ENCODE measurements at regions not wholly inside any gene's neighbourhood (a gene's known extent, or its start where the extent isn't known, plus 50 kb on each side); places are given as distances from the start of the nearest gene placed in this dataset.
A peak's percentile ranks its signal among the peaks of the same experiment; 100 is the strongest.

DNA sequence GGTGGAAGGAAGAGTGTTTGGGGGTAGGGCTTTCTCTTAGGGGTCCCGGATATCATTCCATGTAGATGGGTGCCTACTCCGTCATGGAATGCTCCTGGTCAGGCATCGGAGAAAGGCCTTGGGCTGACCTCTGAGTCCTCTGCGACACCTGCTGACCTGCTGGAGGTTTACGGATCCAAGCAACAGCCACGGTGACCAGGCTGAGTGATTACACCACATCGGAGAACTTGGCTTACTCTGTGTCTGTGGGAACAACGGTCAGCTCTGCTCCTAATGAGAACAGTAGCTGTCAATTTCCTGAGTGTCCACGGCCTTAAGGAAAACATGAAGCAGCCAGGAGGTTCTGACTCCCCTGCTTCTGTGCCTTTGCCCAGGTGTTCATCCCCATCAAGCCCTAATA lies 73.2 kb downstream of the TNP1 start:
- no peak for DNase-seq
- Histone ChIP-seq H3K36me3 (replicated peaks; ENCODE audit: control insufficient read depth, insufficient read depth, low read length) (no peaks in the 10 kb centered on the region), H3K4me3 (ENCODE audit: insufficient read depth, low read depth, low read length) (no peak overlapping the region), H3K27me3 (ENCODE audit: control insufficient read depth, insufficient read depth, low read length) (no peaks in the 10 kb centered on the region)

DNA sequence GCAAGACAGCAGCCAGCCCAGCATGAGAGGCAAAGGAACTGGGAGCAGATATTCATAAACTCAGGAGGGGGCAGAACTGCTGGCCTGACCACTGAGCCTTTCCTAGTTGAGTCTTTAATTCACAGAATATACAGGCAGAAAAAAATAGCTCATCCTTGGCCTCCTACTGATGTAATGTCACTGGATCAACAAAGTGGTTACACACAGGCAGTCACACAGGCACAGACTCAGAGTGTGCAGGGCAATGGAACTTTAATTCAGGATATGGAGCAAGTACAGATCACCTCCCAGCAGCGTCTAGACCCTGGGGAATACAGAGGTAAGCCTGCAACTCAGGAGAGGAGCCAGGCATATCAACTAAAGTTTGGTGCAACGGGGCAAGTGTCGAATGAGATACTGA lies 75.4 kb downstream of the TNP1 start:
- Histone ChIP-seq H3K4me3 (ENCODE audit: insufficient read depth, low read depth, low read length) (no peak overlapping the region), H3K27me3 (ENCODE audit: control insufficient read depth, insufficient read depth, low read length) (no peaks in the 10 kb centered on the region), H3K36me3 (replicated peaks; ENCODE audit: control insufficient read depth, insufficient read depth, low read length) (no peaks in the 10 kb centered on the region)
- DNase-seq: no peak

DNA sequence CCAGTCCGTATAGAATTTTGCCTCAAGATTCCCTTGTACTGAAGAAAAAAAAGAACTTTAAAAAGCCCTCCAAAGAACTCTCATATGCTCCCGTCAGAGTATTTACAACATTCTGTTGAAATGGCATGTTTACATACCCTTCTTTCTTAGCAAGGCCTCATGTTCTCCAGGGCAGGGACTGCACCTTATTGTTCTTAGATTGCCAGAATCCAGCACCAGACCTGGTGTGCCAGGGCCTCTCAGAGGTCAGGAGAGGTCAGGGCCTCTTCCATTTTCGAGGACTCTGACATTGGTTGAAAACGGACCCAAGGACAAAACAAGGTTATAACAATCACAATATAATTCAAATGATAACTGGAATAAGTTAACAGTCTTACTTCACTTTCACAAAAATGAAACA lies 78.2 kb downstream of the TNP1 start:
- Histone ChIP-seq H3K36me3 (replicated peaks; ENCODE audit: control insufficient read depth, insufficient read depth, low read length) (no peaks in the 10 kb centered on the region), H3K4me3 (ENCODE audit: insufficient read depth, low read depth, low read length) (no peak overlapping the region), H3K27me3 (ENCODE audit: control insufficient read depth, insufficient read depth, low read length) (no peaks in the 10 kb centered on the region)
- DNase-seq: no peak

DNA sequence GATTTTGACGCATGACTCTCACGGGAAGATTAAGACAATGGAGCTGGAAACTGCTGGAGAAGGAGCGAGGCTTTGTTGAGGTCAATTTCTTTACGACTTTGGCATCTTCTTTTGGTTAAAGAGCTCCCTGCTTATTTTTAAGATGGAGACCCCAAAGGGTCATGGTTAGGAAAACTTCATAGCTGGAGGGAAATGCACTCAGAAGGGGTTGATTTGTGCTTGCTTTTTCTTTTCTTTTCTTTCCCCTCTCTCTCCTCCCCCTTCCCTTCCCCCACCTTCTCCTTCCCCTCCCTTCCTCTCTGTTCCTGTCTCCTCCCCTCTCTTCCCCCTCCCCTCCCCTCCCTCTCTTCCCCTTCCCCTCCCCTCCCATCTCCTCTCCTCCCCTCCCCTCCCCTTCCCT lies 79.0 kb downstream of the TNP1 start:
- Histone ChIP-seq H3K27me3 (ENCODE audit: control insufficient read depth, insufficient read depth, low read length) (no peaks in the 10 kb centered on the region), H3K4me3 (ENCODE audit: insufficient read depth, low read depth, low read length) (no peak overlapping the region), H3K36me3 (replicated peaks; ENCODE audit: control insufficient read depth, insufficient read depth, low read length) (no peaks in the 10 kb centered on the region)
- no peak for DNase-seq

DNA sequence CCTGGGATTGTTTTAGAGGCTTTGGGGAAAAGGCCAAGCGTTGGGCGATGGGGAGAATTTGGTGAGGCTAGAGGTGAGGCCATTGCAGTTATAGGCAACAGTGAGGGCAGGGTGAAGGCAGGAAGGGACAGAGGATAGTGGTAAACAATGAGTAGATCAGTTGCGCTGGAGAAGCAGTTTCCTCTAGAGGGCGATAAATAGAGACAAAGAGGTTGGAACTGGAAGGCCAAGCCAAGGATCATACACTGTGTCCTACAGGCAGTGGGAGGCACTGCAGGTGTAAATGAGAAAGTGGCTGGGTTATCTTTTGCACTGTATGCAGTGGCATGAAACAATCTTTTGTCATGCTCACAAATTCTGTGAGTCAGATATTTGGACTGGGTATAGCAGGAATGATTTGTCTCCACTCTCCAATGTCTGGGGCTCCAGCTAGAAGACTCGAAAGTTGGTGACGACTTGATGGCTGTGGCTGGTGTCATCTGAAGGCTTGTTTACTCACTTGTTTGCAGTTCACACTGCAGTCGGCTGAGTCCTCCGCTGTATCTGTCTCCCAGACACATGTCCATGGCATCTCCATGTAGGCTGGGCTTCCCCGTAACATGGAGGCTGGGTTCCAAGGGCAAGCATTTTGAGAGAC lies 82.1 kb downstream of the TNP1 start:
- peak; percentile 81 for DNase-seq
- Histone ChIP-seq H3K27me3 (ENCODE audit: control insufficient read depth, insufficient read depth, low read length) (no peaks in the 10 kb centered on the region), H3K4me3 (ENCODE audit: insufficient read depth, low read depth, low read length) (no peak overlapping the region), H3K36me3 (replicated peaks; ENCODE audit: control insufficient read depth, insufficient read depth, low read length) (no peaks in the 10 kb centered on the region)

DNA sequence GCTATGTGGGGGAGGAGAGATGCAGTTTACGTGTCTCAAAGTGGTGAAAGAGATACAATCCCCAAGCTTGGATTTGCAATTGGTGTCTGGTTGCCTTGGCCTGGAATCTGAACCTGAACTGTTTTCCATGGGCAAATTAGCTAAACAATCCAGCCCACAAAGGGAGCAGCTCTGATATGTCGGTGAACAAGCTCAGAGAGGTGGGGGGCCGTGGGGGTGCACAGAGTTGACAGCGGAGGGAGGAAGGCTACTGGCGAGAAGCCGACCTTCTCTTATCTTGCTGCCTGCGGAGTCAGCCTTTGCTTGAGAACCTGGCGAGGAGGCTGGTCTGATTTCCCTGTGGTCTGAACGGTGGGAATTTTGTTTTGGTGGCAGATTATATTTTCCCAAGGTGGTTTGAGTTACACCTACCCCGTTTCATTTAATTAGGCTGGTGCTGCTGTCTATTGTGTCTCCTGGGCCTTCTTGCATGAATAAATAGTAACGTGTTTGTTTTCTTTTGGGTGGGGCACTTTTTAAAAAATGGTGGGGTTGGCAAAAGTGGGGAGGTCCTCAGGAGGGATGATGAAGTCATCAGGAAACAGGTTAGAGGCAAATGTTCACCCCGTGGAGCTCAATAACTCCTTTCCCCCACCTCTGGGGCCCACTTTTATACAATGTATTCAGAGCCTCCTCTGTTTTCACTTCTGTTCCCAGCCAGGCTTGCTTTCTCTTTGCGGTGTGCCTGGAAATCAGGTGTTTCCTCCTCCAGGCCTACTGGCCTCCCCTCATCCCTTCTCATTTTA lies 80.9 kb upstream of the IGFBP5 start:
- no peak overlapping the region for H3K4me3 ChIP-seq (ENCODE audit: insufficient read depth, low read depth, low read length)
- no peaks in the 10 kb centered on the region for H3K27me3 ChIP-seq (ENCODE audit: control insufficient read depth, insufficient read depth, low read length)
- DNase-seq: no peak
- H3K36me3 ChIP-seq (replicated peaks; ENCODE audit: control insufficient read depth, insufficient read depth, low read length): no peaks in the 10 kb centered on the region

DNA sequence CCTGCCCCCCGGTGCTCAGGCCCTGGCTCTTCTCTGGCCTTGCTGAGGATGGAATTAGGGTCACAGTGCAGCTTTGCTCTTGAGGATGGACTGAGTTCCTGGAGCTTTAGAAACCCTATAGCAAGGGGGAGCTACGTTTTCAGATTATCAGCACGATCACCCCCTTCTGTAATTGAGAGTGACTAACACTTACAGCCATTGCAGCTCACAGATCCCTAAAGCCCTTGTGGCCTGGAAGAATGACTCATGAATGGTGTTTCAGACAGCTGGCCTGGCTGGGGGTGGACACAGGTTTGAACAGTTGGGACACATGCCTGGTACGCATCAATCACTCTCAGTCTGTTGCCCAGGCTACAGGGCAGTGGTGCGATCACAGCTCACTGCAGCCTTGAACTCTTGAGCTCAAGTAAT lies 79.7 kb upstream of the IGFBP5 start:
- no peaks in the 10 kb centered on the region for H3K27me3 ChIP-seq (ENCODE audit: control insufficient read depth, insufficient read depth, low read length)
- DNase-seq: no peak
- no peaks in the 10 kb centered on the region for H3K36me3 ChIP-seq (replicated peaks; ENCODE audit: control insufficient read depth, insufficient read depth, low read length)
- H3K4me3 ChIP-seq (ENCODE audit: insufficient read depth, low read depth, low read length): no peak overlapping the region

DNA sequence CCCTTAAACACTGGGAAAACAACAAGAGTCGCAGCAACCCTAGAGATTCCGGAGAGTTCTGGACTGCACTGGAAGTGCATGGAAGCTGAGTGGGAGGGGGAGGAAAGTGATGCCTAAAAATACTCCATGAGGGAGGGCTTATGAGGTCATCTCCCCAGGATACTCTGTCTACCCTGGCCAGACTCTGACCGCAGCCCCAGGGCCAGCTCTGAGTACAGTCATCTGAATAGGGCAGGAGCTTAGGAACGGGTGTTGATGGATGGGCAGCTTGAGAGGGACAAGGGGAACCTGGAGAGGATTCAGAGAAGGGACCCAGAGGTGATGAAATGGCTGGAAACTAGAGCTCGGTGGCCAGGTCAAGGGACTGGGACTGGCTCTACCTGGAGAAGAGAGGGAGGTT lies 79.3 kb upstream of the IGFBP5 start:
- DNase-seq: no peak
- H3K36me3 ChIP-seq (replicated peaks; ENCODE audit: control insufficient read depth, insufficient read depth, low read length): no peaks in the 10 kb centered on the region
- H3K4me3 ChIP-seq (ENCODE audit: insufficient read depth, low read depth, low read length): no peak overlapping the region
- no peaks in the 10 kb centered on the region for H3K27me3 ChIP-seq (ENCODE audit: control insufficient read depth, insufficient read depth, low read length)

DNA sequence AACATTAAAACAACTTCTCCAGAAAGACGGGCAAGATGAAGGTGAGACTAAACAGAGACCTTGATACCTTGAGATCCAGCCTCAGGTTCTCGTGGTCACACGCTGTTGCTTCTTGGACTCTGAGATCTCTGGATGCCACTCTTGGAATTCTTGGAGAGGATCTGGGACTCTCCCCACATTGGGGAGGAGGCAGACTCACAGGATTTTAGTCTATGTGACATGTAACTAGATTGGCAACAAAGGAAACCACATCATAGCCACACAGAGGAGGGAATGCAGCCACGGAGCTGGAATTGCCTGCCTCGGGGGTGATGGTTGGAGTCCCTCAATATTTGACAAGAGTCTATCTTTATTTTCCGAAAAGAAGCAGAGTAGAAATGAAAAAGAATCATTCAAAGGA lies 78.8 kb upstream of the IGFBP5 start:
- Histone ChIP-seq H3K27me3 (ENCODE audit: control insufficient read depth, insufficient read depth, low read length) (no peaks in the 10 kb centered on the region), H3K36me3 (replicated peaks; ENCODE audit: control insufficient read depth, insufficient read depth, low read length) (no peaks in the 10 kb centered on the region), H3K4me3 (ENCODE audit: insufficient read depth, low read depth, low read length) (no peak overlapping the region)
- DNase-seq: no peak

DNA sequence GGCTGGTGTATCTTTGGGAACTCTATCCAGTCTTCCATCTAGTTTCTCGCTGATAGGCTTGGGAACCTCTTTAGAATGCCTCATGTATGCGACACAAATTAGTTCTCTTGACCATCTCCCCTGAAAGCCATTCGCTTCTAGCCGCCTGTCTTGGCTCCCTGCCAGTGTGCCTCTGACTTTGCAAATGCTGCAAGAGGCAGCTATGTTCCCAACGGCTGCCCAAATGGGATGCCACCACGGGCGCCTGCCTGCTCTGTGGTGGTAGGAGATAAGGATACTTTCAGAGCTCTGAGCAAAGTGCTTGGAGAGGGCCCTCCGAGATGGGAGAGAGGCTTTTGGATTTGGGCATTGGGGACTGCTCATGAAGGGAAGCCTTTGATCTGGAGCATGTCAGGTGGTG lies 77.7 kb upstream of the IGFBP5 start:
- H3K27me3 ChIP-seq (ENCODE audit: control insufficient read depth, insufficient read depth, low read length): no peaks in the 10 kb centered on the region; the same call in 1 of the 2 replicates
- H3K4me3 ChIP-seq (ENCODE audit: insufficient read depth, low read depth, low read length): no peak overlapping the region
- no peak for DNase-seq
- H3K36me3 ChIP-seq (replicated peaks; ENCODE audit: control insufficient read depth, insufficient read depth, low read length): no peaks in the 10 kb centered on the region

DNA sequence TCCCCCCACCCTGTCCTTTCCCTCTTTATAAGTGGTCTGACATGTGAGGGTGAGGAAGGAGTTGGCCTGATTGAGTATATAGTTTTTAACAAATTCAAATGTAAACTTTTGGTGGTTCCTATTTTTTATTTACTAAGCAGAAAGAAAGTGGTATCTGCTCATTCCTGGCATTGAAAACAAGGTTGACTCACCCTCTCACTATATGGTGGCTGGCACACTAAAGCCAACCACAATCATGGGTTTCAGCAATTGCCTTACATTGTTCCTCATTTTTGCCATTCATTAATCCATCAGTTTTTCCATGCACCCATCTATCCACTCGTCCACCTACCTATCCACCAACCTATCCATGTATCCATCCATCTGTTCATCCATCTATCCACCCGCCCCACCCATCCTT lies 75.4 kb upstream of the IGFBP5 start:
- no peak overlapping the region for H3K4me3 ChIP-seq (ENCODE audit: insufficient read depth, low read depth, low read length)
- no peak for DNase-seq
- no peaks in the 10 kb centered on the region for H3K36me3 ChIP-seq (replicated peaks; ENCODE audit: control insufficient read depth, insufficient read depth, low read length)
- H3K27me3 ChIP-seq (ENCODE audit: control insufficient read depth, insufficient read depth, low read length): no peaks in the 10 kb centered on the region; the same call in 1 of the 2 replicates

DNA sequence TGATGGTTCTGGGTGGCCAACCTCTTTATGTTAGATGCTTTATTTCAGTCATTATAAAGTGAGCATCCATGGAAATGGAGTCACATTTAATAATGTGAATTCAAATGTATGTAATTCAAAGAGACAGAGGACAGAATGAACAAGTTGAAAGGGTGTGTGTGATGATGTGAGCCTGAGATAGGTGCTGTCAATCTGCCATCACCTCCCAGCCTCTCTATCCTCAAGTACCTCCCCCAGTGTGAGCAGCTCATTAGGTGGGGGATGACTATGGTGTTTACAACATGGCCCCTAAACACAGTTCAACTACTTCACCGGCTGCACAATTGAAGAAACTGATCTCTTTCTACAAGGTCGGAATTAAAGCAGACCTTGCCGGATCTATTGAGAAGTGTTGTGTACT lies 74.7 kb upstream of the IGFBP5 start:
- H3K36me3 ChIP-seq (replicated peaks; ENCODE audit: control insufficient read depth, insufficient read depth, low read length): no peaks in the 10 kb centered on the region
- no peak for DNase-seq
- H3K27me3 ChIP-seq (ENCODE audit: control insufficient read depth, insufficient read depth, low read length): no peaks in the 10 kb centered on the region; the same call in 1 of the 2 replicates
- H3K4me3 ChIP-seq (ENCODE audit: insufficient read depth, low read depth, low read length): no peak overlapping the region

DNA sequence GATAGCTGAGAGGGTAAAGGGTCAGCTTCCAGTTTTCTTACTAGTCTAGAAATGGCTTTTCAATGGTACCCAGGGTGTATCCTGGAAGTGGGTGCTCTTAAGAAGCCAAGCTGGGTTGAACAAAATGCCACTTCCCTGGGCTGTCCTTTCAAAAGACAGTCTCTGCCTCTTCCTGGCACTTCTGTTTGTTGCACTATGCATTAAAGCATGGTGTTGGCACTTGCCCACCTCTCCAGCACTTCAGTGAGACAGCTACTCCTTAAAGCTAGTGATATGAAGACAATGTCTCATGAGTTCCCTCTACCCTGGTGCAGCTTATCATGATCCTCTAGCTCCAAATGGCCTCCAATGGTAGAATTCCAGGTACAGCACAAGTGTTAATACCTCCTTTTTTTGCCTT lies 74.3 kb upstream of the IGFBP5 start:
- DNase-seq: no peak
- Histone ChIP-seq H3K4me3 (ENCODE audit: insufficient read depth, low read depth, low read length) (no peak overlapping the region), H3K36me3 (replicated peaks; ENCODE audit: control insufficient read depth, insufficient read depth, low read length) (no peaks in the 10 kb centered on the region), H3K27me3 (ENCODE audit: control insufficient read depth, insufficient read depth, low read length) (no peaks in the 10 kb centered on the region; the same call in 1 of the 2 replicates)

DNA sequence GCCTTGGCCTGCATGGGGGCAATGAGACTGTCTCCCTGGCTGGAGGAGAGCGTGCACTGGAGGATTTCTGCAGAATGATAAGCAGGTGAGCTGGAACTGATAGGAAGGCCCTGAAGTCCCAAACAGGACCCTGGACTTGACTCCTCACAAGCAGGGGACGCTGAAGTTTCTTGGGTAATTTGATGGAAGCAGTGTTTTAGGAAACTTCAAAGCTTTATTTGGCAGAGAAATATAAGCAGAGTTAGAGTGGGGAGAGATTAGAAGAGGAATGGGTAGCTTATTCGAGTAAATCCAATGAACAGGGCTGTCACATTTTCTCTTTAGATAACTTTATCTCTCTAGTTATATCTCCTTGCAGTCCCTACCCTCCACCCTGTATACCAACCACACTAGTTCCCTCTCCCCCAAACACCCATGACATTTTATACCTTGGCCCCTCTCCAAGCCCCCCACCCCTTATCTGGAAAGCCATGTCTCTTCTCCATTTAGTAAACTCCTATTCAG lies 73.6 kb upstream of the IGFBP5 start:
- no peaks in the 10 kb centered on the region for H3K36me3 ChIP-seq (replicated peaks; ENCODE audit: control insufficient read depth, insufficient read depth, low read length)
- DNase-seq: no peak
- no peak overlapping the region for H3K4me3 ChIP-seq (ENCODE audit: insufficient read depth, low read depth, low read length)
- H3K27me3 ChIP-seq (ENCODE audit: control insufficient read depth, insufficient read depth, low read length): no peaks in the 10 kb centered on the region; the same call in 1 of the 2 replicates

DNA sequence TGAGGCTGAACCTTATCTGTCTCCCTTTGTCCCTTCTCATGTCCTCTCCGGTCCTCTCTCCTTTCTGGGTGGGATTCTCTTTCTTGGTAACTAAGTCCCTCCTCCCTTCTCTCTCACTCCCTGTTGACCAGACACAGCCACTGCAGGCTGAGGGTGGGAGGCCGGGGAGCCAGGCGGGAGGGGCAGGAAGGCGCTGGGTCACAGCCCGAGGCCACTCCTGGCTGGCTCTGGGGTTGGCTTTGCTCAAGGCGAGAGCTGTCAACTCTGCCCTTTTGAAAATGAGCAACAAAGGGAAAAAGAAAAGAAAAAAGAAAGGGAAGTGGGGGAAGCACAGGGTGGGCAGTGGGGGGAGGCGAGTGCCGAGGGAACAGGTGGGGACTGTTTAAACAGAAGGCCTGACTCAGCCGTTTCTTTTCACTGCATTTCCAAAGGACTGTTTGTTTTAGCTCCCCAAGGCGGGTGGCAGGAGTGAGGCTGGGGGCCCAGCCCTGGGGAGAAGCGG lies 70.5 kb upstream of the IGFBP5 start:
- Histone ChIP-seq H3K4me3 (ENCODE audit: insufficient read depth, low read depth, low read length) (peak overlapping the region; percentile 10; the same call in 1 of the 2 replicates), H3K27me3 (ENCODE audit: control insufficient read depth, insufficient read depth, low read length) (no peaks in the 10 kb centered on the region; the same call in 1 of the 2 replicates), H3K36me3 (replicated peaks; ENCODE audit: control insufficient read depth, insufficient read depth, low read length) (no peaks in the 10 kb centered on the region)
- DNase-seq: peak; percentile 85

Data from H7 (cell line).